ENCODE measurements at regions not wholly inside any gene's neighbourhood (a gene's known extent, or its start where the extent isn't known, plus 50 kb on each side); places are given as distances from the start of the nearest gene placed in this dataset.

GRCh38 chr6:2599817-2600216 lies 150.9 kb downstream of the MYLK4 start:
- TF ChIP-seq CTCF (conservative IDR thresholded peaks at IDR 0.05; ENCODE audit: low read depth, low read length) (no peak), EZH2 (IDR thresholded peaks at IDR 0.05; ENCODE audit: low read length, unreplicated experiment) (no peak)

Measured in PC-3 (cell line).